Esophagus squamous epithelium (tissue), 4 donors: ENCODE measurements at regions not wholly inside any gene's neighbourhood (a gene's known extent, or its start where the extent isn't known, plus 50 kb on each side); places are given as distances from the start of the nearest gene placed in this dataset.

Source experiments
- POLR2A ChIP-seq, 4 donors: fragments of 450-650 bp; IDR thresholded peaks; one replicate each; pipeline ENCODE4 v1.6.1; 2017; ENCODE audit warnings: antibody characterized with exemption in 4 of 4, mild to moderate bottlenecking in 4 of 4, moderate library complexity in 3 of 4
- TF ChIP-seq, protein P1 (sequence below), 6 experiments: fragments of 450-650 bp in 4 of 6; fragments of 200-600 bp in 2 of 6; sonication (generic) in 2 of 6; IDR thresholded peaks; one replicate each; pipeline ENCODE4 v1.5.1; 2016 to 2019; ENCODE audit warnings: antibody characterized with exemption in 6 of 6, mild to moderate bottlenecking in 4 of 6, moderate library complexity in 4 of 6

DNA sequence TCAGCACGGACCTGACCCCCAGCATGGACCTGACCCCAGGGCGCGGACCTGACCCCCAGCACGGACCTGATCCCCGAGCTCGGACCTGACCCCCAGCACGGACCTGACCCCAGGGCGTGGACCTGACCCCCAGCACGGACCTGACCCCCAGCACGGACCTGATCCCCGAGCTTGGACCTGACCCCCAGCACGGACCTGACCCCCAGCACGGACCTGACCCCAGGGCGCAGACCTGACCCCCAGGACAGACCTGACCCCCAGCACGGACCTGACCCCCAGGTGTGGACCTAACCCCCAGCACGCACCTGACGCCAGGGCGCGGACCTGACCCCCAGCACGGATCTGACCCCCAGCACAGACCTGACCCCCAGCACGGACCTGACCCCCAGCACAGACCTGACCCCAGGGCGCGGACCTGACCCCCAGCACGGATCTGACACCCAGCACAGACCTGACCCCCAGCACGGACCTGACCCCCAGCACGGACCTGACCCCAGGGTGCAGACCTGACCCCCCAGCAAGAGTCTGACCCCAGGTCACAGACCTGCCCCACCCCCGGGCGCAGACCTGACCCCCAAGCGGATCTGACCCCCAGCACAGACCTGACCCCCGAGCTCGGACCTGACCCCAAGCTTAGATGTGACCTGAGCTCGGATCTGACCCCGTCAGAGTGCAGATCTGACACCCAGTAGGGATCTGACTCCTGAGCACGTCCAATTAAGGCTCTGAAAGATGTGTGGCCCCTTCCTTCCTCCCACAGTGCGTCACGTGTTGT lies 98.7 kb downstream of the C16orf95 start:
- TF ChIP-seq, protein P1, sequence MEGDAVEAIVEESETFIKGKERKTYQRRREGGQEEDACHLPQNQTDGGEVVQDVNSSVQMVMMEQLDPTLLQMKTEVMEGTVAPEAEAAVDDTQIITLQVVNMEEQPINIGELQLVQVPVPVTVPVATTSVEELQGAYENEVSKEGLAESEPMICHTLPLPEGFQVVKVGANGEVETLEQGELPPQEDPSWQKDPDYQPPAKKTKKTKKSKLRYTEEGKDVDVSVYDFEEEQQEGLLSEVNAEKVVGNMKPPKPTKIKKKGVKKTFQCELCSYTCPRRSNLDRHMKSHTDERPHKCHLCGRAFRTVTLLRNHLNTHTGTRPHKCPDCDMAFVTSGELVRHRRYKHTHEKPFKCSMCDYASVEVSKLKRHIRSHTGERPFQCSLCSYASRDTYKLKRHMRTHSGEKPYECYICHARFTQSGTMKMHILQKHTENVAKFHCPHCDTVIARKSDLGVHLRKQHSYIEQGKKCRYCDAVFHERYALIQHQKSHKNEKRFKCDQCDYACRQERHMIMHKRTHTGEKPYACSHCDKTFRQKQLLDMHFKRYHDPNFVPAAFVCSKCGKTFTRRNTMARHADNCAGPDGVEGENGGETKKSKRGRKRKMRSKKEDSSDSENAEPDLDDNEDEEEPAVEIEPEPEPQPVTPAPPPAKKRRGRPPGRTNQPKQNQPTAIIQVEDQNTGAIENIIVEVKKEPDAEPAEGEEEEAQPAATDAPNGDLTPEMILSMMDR (IDR thresholded peaks at IDR 0.05), result no peak
- TF ChIP-seq POLR2A (IDR thresholded peaks at IDR 0.05), result no peak
